NOMO-1 treated with DMSO at 0.1 percent for 48 hours (cell line): ENCODE measurements at regions not wholly inside any gene's neighbourhood (a gene's known extent, or its start where the extent isn't known, plus 50 kb on each side); places are given as distances from the start of the nearest gene placed in this dataset.

ENCODE experiments used
- DNase-seq: peaks from one replicate; lab custom pipeline; 2025; ENCODE audit not compliant: unreplicated experiment; lab: John Stamatoyannopoulos, UW

DNA sequence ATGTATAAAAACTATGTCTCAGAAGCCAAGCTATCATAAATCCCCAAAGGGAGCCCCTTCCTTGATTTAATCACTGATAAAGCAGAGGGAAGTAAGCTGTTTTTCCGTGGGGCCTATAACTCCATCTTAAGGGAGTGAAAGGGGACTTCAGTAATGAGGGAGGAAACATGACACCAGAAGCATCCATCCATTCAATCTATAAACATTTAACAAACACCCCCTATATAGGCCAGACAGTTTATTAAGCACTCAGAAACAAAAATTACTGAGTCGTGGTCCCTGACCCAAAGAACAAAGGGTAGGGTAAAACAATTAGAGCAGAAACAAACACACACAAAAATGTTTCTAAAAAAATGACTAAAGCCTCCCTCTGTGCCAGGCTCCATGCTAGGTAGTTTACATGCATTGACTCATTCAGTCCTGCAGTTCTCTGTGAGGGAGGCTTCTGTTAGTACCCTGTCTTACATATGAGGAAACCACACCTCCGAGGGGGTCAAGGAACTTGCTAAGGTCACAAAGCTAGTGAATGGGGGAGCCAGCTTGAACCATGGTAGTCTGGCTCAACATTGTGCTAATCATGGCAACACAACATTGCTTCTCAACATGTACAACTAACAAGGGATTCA lies 472.1 kb downstream of the CDH2 start:
- DNase-seq: no peak

DNA sequence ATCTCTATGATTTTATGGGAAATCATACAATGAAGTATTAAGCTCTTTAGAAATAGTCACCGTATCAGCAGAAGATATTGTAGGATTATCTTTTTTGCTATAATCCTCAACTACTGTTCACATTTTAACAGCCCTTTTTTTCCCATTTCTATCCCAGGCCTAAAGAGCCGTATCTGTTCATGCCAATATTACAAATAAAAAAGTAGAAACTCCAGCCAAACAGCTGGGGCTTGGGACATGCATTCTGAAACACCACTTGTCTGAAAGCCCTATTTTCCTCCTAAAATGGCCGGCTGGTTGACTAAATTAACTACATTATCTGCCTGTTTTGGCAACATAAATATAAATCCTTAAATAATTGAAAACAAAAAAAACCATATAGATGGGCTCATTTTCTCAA lies 477.8 kb downstream of the CDH2 start:
- no peak for DNase-seq

DNA sequence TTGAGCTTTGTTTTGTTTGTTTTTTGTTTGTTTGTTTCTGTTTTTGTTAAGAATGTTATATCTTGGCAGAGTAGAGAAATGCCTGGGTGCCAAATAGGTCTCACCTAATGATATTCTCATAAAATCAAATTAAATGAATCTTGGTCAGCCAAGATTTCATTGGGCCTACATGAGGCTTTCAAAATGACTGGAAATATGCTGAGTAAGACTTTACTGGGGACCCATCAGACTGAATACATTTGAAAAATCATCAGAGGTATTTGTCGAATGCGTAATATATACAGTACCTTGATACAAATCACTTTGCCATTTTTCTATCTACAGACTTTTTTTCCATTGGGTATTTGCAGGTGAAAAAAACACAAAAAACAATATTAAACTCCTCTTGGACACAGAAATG lies 480.8 kb downstream of the CDH2 start:
- DNase-seq: no peak

DNA sequence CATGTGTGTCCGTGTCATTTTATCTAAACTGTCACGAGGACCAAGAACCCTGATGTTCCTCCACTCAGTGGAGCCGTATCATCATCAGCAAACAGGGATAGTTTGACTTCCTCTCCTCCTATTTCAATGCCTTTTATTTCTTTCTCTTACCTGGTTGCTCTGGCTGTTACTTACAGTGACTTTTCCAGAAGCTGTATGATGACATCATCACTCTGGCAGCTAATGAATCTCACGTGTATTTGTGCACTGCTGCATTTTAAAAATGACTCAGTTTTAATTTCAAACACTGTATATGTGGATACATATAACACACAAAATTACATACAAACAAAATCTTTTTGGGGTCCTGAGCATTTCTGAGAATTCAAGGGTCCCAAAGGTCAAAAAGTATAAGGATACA lies 481.4 kb downstream of the CDH2 start:
- no peak for DNase-seq

DNA sequence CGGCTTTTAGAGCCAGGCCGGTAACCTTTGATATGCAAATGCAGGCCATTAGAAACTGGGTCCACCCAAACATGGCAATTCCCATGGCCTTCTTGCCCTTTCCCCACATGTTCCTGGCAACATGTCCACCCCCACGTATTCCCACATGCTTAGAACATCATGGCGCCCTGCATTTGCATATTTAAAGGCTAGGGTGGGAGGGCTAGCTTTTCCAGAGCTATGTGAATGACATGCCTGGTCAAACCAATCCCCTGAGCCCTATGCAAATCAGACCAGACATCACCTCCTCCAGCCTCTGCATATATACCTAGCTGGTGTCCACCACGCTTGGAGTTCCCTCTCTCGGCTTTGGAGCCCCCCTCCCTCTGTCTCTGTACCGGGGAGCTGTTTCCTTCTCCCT lies 481.9 kb downstream of the CDH2 start:
- DNase-seq: no peak

DNA sequence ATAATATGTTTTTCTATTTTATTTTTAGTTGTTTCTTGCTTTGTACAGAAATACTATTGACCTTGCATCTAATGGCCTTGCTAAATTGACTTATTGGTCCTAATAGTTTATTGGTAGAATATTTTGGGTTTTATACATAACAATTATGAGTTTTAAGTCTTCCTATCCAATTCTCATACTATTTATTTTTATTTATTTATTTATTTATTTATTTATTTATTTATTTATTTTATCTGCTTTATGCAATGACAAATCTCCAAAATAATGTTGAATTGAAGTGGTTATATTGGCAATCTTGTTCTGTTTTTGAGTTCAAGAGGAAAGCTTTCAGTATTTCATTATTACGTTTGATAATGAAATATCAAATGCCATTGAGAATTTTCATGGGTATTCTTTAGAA lies 488.3 kb downstream of the CDH2 start:
- DNase-seq: no peak

DNA sequence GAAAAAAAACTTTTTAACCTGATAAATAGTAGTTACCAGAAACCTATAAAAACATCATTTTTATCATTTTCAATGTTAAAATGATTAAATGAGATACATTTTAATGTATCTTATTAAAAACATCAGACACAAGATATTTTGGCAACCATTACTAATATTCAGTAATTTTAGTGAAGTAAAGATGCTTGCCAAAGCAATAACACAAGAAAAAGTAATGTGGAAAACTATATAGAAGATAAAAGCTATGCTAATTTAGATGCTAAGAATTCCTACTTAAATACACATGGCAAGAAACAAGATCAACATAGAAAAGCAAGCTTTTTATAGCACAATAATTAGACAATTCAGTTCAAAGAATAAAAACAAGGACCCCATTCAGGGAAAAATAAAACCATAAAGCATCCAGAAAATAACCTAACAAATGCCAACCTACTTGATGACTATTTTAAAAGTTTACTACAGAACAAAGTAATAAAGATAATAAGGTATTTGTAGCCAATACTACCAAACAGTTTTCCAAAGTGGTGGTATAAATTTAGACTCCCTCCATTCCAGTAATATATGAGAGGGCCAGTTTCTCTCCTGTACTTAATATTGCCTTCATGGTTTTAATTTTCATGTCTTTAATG lies 489.5 kb downstream of the CDH2 start:
- no peak for DNase-seq

DNA sequence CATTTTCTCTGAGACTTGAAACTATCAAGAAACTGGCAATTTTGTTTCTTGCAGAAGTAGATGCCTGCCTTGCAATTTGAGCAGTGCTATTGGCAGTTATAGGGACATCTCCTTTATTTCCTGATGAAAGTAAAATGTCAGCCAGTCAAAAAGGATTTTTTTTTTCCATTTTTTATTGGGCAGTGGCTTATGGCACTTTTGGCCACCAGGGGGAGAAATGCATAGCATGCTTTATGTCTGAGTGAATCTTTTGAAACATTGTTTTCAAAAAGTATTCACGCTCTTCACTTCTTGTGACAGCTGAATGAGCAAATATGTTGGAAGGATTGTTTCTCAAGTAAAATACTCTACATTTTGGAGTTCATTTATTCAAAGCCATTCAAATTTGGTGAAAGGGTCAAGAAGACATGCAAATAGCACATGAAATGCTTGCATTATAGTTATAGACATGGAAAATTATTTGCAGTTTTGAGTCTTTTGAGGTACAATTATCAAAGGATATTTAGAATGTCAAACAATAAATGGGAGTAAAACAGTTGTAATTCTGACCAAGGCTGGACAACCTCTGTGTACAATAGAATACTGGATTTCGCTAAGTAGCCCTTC lies 491.0 kb downstream of the CDH2 start:
- no peak for DNase-seq

DNA sequence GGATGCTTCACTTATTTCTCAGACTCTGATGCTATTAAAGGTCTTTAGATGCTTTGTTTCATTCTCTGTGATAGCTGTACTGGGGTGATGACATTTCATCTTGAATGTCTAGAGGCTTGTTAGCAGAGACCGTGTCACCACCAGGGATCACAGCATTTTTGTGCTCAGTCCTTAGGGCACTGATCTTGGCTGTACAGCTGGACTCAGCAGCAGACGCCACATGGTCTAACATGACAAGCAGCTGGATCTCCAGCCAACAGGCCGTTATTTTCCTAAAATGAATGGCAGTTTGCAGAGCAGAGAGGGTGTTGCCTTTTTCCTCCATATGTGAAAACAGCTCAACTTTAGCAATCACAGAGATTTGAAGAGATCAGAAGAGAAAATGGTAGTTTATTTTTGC lies 491.8 kb downstream of the CDH2 start:
- no peak for DNase-seq

DNA sequence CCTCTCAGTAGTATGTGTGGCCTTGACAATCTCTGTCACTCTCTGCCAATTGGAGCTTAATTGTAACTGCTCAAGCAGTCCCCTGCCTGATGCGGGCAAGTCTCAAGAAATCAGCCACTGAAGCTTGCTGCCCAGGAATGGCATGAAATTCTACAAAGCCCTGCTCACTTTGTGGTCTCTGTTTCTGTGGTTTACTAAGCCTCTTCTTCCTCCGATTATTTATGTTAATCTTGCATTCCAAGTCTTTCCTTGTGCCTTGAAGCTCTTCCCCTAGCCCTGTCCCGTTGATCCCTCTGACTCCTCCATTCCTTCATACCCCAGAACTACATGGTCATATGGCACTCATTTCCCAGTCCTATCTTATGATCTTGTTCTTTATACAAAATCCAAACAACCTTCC lies 489.3 kb upstream of the CHST9 start:
- no peak for DNase-seq

DNA sequence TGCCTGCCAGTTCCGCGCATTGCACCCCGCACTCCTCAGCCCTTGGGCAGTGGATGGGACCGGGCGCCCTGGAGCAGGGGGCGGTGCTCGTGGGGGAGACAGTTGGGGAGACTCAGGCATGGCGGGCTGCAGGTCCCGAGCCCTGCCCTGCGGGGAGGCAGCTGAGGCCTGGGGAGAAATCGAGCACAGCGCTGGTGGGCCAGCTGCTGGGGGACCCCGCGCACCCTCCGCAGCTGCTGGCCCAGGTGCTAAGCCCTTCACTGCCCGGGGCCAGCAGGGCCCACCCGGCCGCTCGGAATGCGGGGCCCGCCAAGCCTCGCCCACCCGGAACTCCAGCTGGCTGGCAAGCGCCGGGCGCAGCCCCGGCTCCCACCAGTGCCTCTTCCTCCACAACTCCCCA lies 488.8 kb upstream of the CHST9 start:
- DNase-seq: no peak

DNA sequence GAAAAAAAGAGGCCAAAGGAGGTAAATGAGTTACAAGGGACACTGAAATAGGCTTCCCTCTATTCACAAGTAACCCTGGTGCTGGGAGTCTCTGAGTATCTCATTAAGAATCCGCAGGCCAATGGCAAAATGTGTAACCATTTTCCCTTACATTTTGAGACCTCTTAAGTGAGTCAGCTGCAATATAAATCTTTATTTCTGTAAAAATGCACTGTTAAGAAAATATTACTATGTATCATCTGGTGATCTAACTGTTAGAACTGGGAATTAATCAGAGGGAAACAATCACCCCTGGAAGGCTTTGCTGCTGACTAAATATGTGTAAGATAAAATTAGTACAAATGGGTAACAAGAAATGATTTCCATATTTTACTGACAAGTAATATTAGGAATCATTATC lies 483.1 kb upstream of the CHST9 start:
- no peak for DNase-seq

DNA sequence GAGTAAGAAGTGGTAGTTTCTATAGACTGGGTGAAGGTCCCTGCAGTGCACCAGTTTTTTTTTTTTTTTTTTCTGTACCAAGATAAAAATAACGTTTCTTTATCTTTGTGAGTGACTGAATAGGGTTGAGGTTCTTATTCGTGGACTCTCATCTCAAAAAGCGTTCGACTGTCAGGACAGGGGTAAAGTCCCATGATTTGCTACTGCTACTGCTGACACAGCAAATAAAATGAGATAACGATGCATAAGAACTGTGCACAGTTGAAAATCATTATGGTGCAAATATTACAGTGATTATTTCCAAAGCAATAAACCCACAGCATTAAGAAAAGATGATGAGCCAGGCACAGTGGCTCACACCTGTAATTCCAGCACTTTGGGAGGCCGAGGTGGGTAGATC lies 482.0 kb upstream of the CHST9 start:
- no peak for DNase-seq

DNA sequence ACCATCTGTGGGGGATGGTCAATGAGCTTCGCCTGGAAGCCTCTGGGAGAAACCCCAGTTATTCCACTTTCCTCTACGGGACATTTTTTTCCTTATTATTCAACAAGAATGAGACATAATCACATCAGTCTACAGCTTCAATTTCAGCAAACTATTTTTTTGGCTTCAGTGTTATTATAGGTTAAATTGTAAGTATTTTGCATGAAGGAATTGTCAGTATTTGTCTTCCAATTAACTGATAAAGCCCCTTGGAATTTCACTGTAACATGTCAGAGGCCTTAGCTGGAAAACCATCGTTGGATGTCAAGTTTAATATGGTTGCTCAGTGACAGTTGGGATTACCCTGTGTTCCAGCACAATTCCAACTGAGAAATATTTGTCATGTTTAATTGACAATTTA lies 480.9 kb upstream of the CHST9 start:
- no peak for DNase-seq

DNA sequence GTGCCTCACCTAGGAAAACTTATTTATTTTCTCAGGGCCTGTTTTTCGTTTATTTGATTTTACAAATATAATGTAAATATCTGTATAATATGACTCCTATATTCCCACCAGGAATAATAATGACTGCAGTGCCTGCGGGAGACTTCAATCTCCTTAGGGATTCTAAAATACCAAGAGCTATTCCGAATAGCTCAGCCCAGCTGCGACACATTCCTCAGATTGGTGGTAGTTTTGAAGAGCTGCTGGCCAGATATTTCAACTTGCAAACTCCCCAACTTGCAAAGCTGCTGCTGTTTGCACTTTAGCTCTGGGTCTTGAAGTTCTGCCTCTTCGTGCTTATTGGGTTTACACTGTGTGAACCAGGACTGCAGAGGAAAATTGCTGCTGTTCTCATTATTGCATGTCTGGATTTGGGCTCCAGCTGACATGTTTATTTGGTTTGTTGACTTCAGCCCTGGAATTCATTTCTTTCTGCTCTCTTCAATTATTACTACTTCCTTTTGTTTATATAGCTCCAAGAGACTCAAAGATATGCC lies 480.2 kb upstream of the CHST9 start:
- no peak for DNase-seq

DNA sequence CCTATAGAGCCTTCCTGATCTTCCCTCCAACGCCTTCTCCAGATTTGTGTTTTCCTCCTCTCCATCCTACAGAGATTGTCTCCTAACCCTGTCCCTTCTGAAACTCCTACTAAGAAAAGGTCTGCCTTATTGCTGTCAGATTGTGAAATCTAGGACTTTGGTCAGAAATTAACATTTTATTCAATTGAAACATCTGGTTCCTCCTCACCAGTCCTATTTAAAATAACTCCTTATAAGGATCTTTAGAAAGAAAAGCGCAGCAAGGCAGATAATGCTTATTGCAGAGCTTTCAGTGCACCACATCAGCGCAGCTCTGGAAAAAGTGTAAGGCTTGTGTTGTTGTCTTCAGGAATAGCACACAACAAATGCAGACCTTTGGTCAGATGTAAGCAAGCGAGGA lies 477.8 kb upstream of the CHST9 start:
- no peak for DNase-seq

DNA sequence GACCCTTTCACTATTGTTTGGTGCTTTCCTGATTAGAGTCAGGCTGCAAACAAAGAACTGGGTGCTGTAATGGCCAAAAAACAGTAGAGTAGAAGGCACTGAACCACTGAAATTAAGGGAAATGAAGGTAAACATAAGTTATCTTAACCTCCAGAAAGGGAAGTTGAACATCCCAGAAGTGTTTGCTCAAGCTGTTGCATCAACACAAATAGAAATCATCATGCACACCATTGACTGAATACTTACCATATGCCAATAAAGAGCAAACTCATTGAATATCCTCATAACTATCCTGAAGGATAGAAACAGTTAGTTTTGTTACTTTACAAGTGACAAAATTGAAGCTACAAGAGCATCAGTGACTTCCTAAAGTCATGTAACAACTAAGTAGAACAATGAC lies 477.4 kb upstream of the CHST9 start:
- no peak for DNase-seq

DNA sequence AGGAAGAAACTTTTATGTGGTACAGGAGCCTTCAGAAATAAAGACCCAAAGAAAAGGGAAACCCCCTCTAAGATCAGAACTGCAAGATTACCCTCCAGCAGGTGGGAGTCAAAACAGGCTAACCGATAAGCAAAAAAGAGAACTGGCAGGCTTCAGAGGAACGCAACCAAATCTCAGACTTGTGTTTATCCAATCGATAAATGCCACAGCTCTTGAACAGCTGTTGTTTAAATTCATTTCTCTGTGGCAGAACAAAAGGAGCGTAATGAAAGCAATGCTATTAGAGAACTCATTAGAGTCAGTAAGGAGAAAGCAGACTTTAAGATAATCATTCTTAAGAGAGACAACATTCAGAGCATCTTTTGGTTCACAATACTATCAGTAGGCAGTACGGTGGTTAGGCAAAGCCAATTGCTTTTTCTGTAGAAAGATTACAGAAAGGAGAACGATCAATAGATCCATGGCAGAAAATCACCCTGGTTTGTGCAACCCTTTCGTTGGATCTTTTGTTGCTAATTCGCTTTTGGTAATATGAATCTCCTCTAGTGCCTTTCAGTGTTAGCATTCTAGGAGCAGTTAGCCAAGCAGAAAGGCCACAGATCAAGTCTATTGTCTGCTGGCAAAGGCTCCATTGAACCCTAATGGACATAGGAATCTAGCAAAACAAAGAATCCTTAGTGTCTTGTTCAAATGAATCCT lies 476.4 kb upstream of the CHST9 start:
- DNase-seq: no peak

DNA sequence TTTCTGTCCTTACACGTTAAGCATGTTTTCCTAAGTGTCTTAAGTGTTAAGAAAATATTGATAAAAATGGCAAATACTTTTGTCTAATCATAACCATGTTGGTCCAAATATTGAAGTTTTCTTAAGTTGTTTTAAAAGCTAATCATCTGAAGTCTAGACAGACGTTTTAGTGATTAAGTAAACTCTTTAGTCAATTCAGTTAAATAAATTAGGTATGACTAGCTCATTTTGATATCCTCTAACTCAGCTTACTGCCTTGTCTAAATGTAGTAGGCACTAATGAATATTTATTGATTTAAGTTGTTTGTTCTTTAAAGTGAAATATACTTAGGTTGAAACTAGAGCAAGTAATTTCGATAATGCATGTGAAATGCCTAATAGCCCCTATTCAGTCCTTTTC lies 471.8 kb upstream of the CHST9 start:
- DNase-seq: no peak

DNA sequence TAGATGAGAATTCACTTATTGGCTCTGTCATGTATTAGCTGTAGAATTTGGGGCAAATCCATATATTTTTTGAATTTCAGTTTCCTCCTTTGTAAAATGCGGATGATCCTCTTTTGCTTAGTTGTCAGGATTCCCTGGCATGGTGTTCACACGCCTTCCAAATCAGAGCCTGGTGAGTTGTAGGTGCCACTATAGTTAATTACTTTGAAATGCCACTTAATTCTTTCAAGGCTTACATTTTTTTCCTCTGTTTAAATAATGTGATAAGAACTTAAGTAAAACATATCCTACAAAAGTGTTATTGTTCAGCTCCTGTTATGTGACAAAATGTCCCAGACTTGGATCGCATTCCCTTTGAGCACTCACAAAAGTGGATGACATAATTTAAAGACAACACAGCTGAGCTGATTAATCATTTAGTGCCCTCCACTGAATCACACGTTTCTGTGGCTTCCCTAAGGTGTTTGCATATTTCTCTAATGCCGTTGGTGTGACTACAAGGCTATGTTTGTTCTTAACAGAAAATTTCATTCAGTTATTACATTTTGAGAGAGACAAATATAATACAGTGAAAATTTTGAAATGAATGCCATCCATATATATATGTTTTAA lies 471.2 kb upstream of the CHST9 start:
- no peak for DNase-seq

DNA sequence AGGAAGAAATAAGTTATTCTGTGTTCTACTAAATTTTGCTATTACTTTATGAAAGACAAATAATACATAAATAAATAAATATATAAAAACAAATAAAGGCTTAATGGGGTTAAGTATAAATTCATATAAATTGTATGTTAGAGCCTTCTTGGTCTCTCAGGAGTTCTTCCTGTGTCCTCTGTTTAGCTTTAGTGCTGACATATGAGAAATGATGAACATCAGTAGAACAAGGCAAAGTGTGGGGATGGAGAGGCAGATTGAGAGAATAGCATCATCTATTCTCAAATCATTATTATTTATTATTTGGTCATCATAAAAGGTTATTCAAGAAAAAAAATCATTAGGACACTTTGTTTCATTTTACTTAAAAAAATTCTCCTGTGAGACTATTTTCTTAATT lies 468.1 kb upstream of the CHST9 start:
- no peak for DNase-seq
